ENCODE measurements at regions not wholly inside any gene's neighbourhood (a gene's known extent, or its start where the extent isn't known, plus 50 kb on each side); places are given as distances from the start of the nearest gene placed in this dataset.

DNA sequence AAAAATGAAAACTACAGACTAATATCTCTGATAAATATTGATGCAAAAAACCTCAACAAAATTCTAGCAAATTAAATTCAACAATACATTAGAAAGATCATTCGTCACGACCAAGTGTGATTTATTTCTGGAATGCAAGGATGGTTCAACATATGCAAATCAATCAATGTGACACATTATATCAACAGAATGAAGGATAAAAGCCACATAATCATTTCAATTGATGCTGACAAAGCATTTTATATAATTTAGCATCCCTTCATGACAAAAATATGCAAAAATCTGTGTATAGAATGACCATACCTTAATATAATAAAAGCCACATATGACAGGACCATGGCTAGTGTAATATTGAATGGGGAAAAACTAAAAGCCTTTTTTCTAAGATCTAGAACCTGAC lies 457.2 kb upstream of the SPANXN1 start:
- DNase-seq = no peak
- Histone ChIP-seq H3K9me2 (no peaks in the 10 kb centered on the region), H4K20me1 (ENCODE audit: insufficient read depth) (no peaks in the 10 kb centered on the region), H2AFZ (ENCODE audit: low read depth) (no peak overlapping the region), H3K9me3 (no peaks in the 10 kb centered on the region), H3K4me3 (ENCODE audit: low read depth in 2 of 2, low read length in 1 of 2) (no peak overlapping the region), H3K79me2 (ENCODE audit: insufficient read depth) (no peaks in the 10 kb centered on the region), H3K36me3 (replicated peaks in 1 of 2; ENCODE audit: control insufficient read depth in 1 of 2, insufficient read depth in 2 of 2, low read length in 1 of 2) (no peaks in the 10 kb centered on the region), H3K27ac (ENCODE audit: low read depth in 2 of 2, low read length in 1 of 2) (no peak overlapping the region), H3K27me3 (ENCODE audit: insufficient read depth) (no peaks in the 10 kb centered on the region), H3K4me1 (ENCODE audit: control insufficient read depth in 1 of 2, insufficient read depth in 2 of 2, low read depth in 1 of 2, low read length in 1 of 2) (no peaks in the 10 kb centered on the region), H3F3A (replicated peaks; ENCODE audit: insufficient read depth) (no peaks in the 10 kb centered on the region), H3K9ac (no peak overlapping the region), H3K4me2 (no peak overlapping the region)
- TF ChIP-seq, protein P1, sequence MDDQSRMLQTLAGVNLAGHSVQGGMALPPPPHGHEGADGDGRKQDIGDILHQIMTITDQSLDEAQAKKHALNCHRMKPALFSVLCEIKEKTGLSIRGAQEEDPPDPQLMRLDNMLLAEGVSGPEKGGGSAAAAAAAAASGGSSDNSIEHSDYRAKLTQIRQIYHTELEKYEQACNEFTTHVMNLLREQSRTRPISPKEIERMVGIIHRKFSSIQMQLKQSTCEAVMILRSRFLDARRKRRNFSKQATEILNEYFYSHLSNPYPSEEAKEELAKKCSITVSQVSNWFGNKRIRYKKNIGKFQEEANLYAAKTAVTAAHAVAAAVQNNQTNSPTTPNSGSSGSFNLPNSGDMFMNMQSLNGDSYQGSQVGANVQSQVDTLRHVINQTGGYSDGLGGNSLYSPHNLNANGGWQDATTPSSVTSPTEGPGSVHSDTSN (IDR thresholded peaks at IDR 0.05) = no peak
- TF ChIP-seq, protein P2, sequence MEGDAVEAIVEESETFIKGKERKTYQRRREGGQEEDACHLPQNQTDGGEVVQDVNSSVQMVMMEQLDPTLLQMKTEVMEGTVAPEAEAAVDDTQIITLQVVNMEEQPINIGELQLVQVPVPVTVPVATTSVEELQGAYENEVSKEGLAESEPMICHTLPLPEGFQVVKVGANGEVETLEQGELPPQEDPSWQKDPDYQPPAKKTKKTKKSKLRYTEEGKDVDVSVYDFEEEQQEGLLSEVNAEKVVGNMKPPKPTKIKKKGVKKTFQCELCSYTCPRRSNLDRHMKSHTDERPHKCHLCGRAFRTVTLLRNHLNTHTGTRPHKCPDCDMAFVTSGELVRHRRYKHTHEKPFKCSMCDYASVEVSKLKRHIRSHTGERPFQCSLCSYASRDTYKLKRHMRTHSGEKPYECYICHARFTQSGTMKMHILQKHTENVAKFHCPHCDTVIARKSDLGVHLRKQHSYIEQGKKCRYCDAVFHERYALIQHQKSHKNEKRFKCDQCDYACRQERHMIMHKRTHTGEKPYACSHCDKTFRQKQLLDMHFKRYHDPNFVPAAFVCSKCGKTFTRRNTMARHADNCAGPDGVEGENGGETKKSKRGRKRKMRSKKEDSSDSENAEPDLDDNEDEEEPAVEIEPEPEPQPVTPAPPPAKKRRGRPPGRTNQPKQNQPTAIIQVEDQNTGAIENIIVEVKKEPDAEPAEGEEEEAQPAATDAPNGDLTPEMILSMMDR (IDR thresholded peaks at IDR 0.05) = no peak
- POLR2A ChIA-PET = no interaction called here
- CTCF ChIA-PET = no interaction called here
- WGBS (ENCODE audit: low lambda C conversion rate) = 3% methylated on average over 2 of the region's 2 CpGs

DNA sequence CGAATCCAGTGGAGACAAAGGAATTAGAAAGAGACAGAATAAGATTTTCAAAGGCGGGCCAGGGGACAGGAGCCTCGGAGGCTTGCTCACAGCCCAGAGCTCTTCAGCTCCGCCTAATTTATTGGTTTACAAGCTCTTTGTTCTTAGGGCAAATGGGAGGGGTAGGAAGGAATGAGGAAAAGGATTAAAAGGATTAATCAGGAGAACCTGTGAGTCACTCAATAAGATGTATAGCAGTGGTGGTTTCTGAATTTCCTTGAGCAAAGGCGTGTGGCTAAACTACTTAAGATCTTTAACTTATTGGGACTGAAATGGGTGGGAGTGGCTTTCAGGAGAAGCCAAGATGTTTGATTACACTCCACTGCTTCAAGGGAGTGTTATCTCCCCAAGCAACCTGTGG lies 456.0 kb upstream of the SPANXN1 start:
- H3K27me3 ChIP-seq (ENCODE audit: insufficient read depth) = no peaks in the 10 kb centered on the region
- H2AFZ ChIP-seq (ENCODE audit: low read depth) = no peak overlapping the region
- H3K9me3 ChIP-seq = no peaks in the 10 kb centered on the region
- ChIA-PET POLR2A (no interaction called here), CTCF (no interaction called here)
- 7% methylated on average over 5 of the region's 5 CpGs for WGBS (ENCODE audit: low lambda C conversion rate)
- H3F3A ChIP-seq (replicated peaks; ENCODE audit: insufficient read depth) = no peaks in the 10 kb centered on the region
- H3K4me3 ChIP-seq (ENCODE audit: low read depth in 2 of 2, low read length in 1 of 2) = no peak overlapping the region
- no peaks in the 10 kb centered on the region for H3K4me1 ChIP-seq (ENCODE audit: control insufficient read depth in 1 of 2, insufficient read depth in 2 of 2, low read depth in 1 of 2, low read length in 1 of 2)
- no peaks in the 10 kb centered on the region for H3K36me3 ChIP-seq (replicated peaks in 1 of 2; ENCODE audit: control insufficient read depth in 1 of 2, insufficient read depth in 2 of 2, low read length in 1 of 2)
- DNase-seq = no peak
- no peak for TF ChIP-seq YY1 (IDR thresholded peaks at IDR 0.05; ENCODE audit: low read depth)
- no peak for TF ChIP-seq RXRA (IDR thresholded peaks at IDR 0.05; ENCODE audit: borderline replicate concordance, low read depth)
- TF ChIP-seq, protein P3, sequence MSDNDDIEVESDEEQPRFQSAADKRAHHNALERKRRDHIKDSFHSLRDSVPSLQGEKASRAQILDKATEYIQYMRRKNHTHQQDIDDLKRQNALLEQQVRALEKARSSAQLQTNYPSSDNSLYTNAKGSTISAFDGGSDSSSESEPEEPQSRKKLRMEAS (IDR thresholded peaks at IDR 0.05; ENCODE audit: low read depth) = no peak
- no peak overlapping the region for H3K4me2 ChIP-seq
- no peaks in the 10 kb centered on the region for H4K20me1 ChIP-seq (ENCODE audit: insufficient read depth)
- H3K9me2 ChIP-seq = no peaks in the 10 kb centered on the region
- H3K79me2 ChIP-seq (ENCODE audit: insufficient read depth) = no peaks in the 10 kb centered on the region
- no peak overlapping the region for H3K27ac ChIP-seq (ENCODE audit: low read depth in 2 of 2, low read length in 1 of 2)
- no peak overlapping the region for H3K9ac ChIP-seq

DNA sequence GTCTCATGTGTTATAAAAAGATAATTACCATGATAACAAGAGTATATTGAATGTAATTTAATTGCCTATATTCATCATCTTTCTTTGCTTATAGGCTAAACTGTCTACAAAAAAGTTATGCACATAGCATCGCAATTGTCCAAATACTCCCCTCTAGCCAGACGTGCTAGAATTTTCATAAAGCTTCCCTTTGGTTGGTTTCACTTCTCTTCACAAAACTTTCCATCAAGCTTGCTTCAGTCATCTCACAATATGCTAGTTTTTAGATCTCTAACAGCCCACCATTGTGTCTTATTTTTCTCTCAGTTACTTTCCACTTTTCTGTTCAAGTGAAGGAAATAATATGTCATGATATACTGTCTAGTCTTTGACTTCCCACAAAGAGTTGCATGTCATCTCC lies 448.3 kb upstream of the SPANXN1 start:
- Histone ChIP-seq H3K27me3 (ENCODE audit: insufficient read depth) (no peaks in the 10 kb centered on the region), H3F3A (replicated peaks; ENCODE audit: insufficient read depth) (no peaks in the 10 kb centered on the region), H3K4me3 (ENCODE audit: low read depth in 2 of 2, low read length in 1 of 2) (no peak overlapping the region), H3K27ac (ENCODE audit: low read depth in 2 of 2, low read length in 1 of 2) (no peak overlapping the region), H3K4me2 (no peak overlapping the region), H3K9ac (no peak overlapping the region), H2AFZ (ENCODE audit: low read depth) (no peak overlapping the region), H3K79me2 (ENCODE audit: insufficient read depth) (no peaks in the 10 kb centered on the region), H3K9me3 (no peaks in the 10 kb centered on the region), H3K4me1 (ENCODE audit: control insufficient read depth in 1 of 2, insufficient read depth in 2 of 2, low read depth in 1 of 2, low read length in 1 of 2) (no peaks in the 10 kb centered on the region), H3K9me2 (no peaks in the 10 kb centered on the region), H4K20me1 (ENCODE audit: insufficient read depth) (no peaks in the 10 kb centered on the region), H3K36me3 (replicated peaks in 1 of 2; ENCODE audit: control insufficient read depth in 1 of 2, insufficient read depth in 2 of 2, low read length in 1 of 2) (no peaks in the 10 kb centered on the region)
- TF ChIP-seq EP300 (IDR thresholded peaks at IDR 0.05; ENCODE audit: borderline replicate concordance in 1 of 2, low read depth in 1 of 2, low read length in 1 of 2) (no peak), RXRA (IDR thresholded peaks at IDR 0.05; ENCODE audit: borderline replicate concordance, low read depth) (no peak), POLR2AphosphoS5 (IDR thresholded peaks at IDR 0.05; ENCODE audit: low read depth, low read length) (no peak), TCF12 (IDR thresholded peaks at IDR 0.05) (no peak), MEF2A (IDR thresholded peaks at IDR 0.05; ENCODE audit: borderline replicate concordance, low read depth) (no peak), TEAD4 (IDR thresholded peaks at IDR 0.05; ENCODE audit: borderline replicate concordance, insufficient read depth) (no peak), GABPA (IDR thresholded peaks at IDR 0.05; ENCODE audit: low read depth) (no peak), SIN3A (IDR thresholded peaks at IDR 0.05; ENCODE audit: borderline replicate concordance, low read depth, low read length) (no peak), SMC3 (IDR thresholded peaks at IDR 0.05; ENCODE audit: low read depth, low read length) (no peak)
- TF ChIP-seq, protein P4, sequence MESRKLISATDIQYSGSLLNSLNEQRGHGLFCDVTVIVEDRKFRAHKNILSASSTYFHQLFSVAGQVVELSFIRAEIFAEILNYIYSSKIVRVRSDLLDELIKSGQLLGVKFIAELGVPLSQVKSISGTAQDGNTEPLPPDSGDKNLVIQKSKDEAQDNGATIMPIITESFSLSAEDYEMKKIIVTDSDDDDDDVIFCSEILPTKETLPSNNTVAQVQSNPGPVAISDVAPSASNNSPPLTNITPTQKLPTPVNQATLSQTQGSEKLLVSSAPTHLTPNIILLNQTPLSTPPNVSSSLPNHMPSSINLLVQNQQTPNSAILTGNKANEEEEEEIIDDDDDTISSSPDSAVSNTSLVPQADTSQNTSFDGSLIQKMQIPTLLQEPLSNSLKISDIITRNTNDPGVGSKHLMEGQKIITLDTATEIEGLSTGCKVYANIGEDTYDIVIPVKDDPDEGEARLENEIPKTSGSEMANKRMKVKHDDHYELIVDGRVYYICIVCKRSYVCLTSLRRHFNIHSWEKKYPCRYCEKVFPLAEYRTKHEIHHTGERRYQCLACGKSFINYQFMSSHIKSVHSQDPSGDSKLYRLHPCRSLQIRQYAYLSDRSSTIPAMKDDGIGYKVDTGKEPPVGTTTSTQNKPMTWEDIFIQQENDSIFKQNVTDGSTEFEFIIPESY (IDR thresholded peaks at IDR 0.05; ENCODE audit: borderline replicate concordance, low read depth) = no peak
- DNase-seq = no peak
- POLR2A ChIA-PET = no interaction called here
- CTCF ChIA-PET = no interaction called here
- WGBS (ENCODE audit: low lambda C conversion rate) = 4% methylated on average over 2 of the region's 2 CpGs

Measured in SK-N-SH (cell line).